ENCODE measurements at regions not wholly inside any gene's neighbourhood (a gene's known extent, or its start where the extent isn't known, plus 50 kb on each side); places are given as distances from the start of the nearest gene placed in this dataset.

GRCh38 chrX:40523852-40524251 is 56.9 kb upstream of the ATP6AP2 start:
- no peak for TF ChIP-seq CTCF (IDR thresholded peaks at IDR 0.05)
- TF ChIP-seq POLR2A (IDR thresholded peaks at IDR 0.05): no peak
- no peak for TF ChIP-seq POLR2AphosphoS5 (IDR thresholded peaks at IDR 0.05)
